Hepatocyte (in vitro differentiated cells): ENCODE measurements at regions not wholly inside any gene's neighbourhood (a gene's known extent, or its start where the extent isn't known, plus 50 kb on each side); places are given as distances from the start of the nearest gene placed in this dataset.
A peak's percentile ranks its signal among the peaks of the same experiment; 100 is the strongest.

ENCODE experiments used
- DNase-seq: peaks from one replicate; pipeline ENCODE4 v3.0.0-alpha.2; 2016; ENCODE audit warnings: low spot score
- H2AFZ ChIP-seq: fragments of 200-600 bp; sonication (generic); 2 replicates; pipeline ENCODE4 v1.6.0; 2016; ENCODE audit warnings: antibody characterized with exemption, mild to moderate bottlenecking
- H3K27ac ChIP-seq: fragments of 200-600 bp; sonication (generic); 2 replicates; pipeline ENCODE4 v1.5.1; 2016; ENCODE audit warnings: mild to moderate bottlenecking
- H3K27me3 ChIP-seq: fragments of 200-600 bp; sonication (generic); 2 replicates; pipeline ENCODE4 v1.6.1; 2016
- H3K36me3 ChIP-seq: fragments of 200-600 bp; sonication (generic); replicated peaks from 2 replicates; pipeline ENCODE4 v1.5.1; 2016; ENCODE audit warnings: low read depth; ENCODE audit not compliant: insufficient read depth
- H3K4me1 ChIP-seq: fragments of 200-600 bp; sonication (generic); 2 replicates; pipeline ENCODE4 v1.5.1; 2016; ENCODE audit warnings: mild to moderate bottlenecking, moderate library complexity; ENCODE audit not compliant: insufficient read depth
- H3K4me2 ChIP-seq: fragments of 200-600 bp; sonication (generic); 2 replicates; pipeline ENCODE4 v1.6.0; 2016
- H3K4me3 ChIP-seq: fragments of 200-600 bp; sonication (generic); 2 replicates; pipeline ENCODE4 v1.5.1; 2016; ENCODE audit warnings: mild to moderate bottlenecking
- H3K79me2 ChIP-seq: fragments of 200-600 bp; sonication (generic); 2 replicates; pipeline ENCODE4 v1.6.0; 2017; ENCODE audit warnings: mild to moderate bottlenecking
- H3K9me2 ChIP-seq: fragments of 200-600 bp; sonication (generic); replicated peaks from 2 replicates; pipeline ENCODE4 v1.6.0; 2017; ENCODE audit warnings: mild to moderate bottlenecking; ENCODE audit not compliant: insufficient read depth
- H3K9me3 ChIP-seq: fragments of 200-600 bp; sonication (generic); 2 replicates; pipeline ENCODE4 v1.5.1; 2016; ENCODE audit warnings: low read depth, mild to moderate bottlenecking
- H4K20me1 ChIP-seq: fragments of 200-600 bp; sonication (generic); 2 replicates; pipeline ENCODE4 v1.6.0; 2016; ENCODE audit warnings: mild to moderate bottlenecking; ENCODE audit not compliant: insufficient read depth, poor library complexity, severe bottlenecking
- EZH2 ChIP-seq: fragments of 200-600 bp; sonication (generic); IDR thresholded peaks from 2 replicates; pipeline ENCODE4 v1.6.1; 2016; ENCODE audit warnings: antibody characterized with exemption, mild to moderate bottlenecking, borderline replicate concordance
- EZH2phosphoT487 ChIP-seq: fragments of 200-600 bp; sonication (generic); IDR thresholded peaks from one replicate; pipeline ENCODE4 v1.6.1; 2018; ENCODE audit warnings: antibody characterized with exemption, mild to moderate bottlenecking, low read depth, moderate library complexity; ENCODE audit not compliant: unreplicated experiment, severe bottlenecking
- WGBS: methylation state at CpG from one replicate; pipeline ENCODE4 v1.1.6; 2016; ENCODE audit warnings: low lambda C conversion rate; ENCODE audit errors: missing lambda C conversion rate; 5-methylcytosine and 5-hydroxymethylcytosine counted together
- TF ChIP-seq, protein P1 (sequence below): fragments of 200-600 bp; sonication (generic); IDR thresholded peaks from 2 replicates; pipeline ENCODE4 v1.5.1; 2016; ENCODE audit warnings: antibody characterized with exemption, mild to moderate bottlenecking; ENCODE audit not compliant: poor library complexity

DNA sequence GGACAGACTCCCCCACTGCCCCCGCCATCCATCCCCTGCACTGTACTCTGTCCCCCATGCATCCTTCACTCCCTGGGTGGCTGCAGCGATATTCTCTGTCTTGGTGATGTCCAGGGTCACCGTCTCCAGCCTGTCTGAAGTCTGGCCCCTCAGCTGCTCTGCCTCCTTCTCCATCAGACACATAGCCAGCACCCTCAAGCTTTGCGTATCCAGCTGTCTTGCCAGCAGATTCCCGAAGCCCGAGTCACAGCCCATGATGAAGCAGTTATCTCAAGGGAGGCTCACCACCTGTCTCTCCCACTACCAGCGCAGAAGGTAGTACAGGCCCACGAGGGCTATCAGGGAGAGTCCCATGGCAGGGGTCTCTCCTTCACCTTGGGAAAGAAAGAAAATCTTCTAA, 77.8 kb downstream of the HSD17B6 start:
- WGBS, result 65% methylated on average over 8 of the region's 8 CpGs
- Histone ChIP-seq H3K79me2 (no peaks in the 10 kb centered on the region), H3K36me3 (no peaks in the 10 kb centered on the region), H3K4me3 (no peak overlapping the region), H3K9me2 (no peaks in the 10 kb centered on the region), H3K27me3 (no peaks in the 10 kb centered on the region), H4K20me1 (no peaks in the 10 kb centered on the region), H3K4me1 (peaks cover 8% of the 10 kb centered on the region), H2AFZ (no peak overlapping the region), H3K4me2 (no peak overlapping the region), H3K27ac (no peak overlapping the region), H3K9me3 (no peaks in the 10 kb centered on the region)
- TF ChIP-seq EZH2phosphoT487 (no peak), EZH2 (no peak)
- TF ChIP-seq, protein P1, sequence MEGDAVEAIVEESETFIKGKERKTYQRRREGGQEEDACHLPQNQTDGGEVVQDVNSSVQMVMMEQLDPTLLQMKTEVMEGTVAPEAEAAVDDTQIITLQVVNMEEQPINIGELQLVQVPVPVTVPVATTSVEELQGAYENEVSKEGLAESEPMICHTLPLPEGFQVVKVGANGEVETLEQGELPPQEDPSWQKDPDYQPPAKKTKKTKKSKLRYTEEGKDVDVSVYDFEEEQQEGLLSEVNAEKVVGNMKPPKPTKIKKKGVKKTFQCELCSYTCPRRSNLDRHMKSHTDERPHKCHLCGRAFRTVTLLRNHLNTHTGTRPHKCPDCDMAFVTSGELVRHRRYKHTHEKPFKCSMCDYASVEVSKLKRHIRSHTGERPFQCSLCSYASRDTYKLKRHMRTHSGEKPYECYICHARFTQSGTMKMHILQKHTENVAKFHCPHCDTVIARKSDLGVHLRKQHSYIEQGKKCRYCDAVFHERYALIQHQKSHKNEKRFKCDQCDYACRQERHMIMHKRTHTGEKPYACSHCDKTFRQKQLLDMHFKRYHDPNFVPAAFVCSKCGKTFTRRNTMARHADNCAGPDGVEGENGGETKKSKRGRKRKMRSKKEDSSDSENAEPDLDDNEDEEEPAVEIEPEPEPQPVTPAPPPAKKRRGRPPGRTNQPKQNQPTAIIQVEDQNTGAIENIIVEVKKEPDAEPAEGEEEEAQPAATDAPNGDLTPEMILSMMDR, result no peak
- no peak for DNase-seq

DNA sequence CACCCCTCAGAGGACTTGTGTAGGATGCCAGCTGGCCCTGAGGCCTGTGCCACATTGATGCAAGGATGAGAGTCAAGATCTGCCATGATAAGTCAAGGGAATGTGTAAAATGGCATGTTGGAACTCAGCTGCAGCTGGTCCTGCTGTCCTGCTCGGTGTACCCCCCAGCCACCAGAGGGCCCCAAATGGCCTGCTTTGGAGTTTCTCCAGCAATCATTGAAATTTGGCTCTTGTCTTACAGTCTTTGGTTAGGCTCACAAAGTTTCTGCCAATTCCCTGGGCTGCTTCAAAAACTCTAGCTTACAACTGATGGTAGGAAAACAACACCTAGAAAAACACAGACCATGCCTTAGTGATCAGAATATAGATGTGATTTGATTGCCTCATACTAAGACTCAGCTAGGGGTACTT, 76.8 kb downstream of the HSD17B6 start:
- H2AFZ ChIP-seq, result no peak overlapping the region
- TF ChIP-seq, protein P1, result peak; percentile 57
- no peak for TF ChIP-seq EZH2
- no peaks in the 10 kb centered on the region for H3K27me3 ChIP-seq
- 36% methylated on average over 1 of the region's 1 CpG for WGBS
- H4K20me1 ChIP-seq, result no peaks in the 10 kb centered on the region
- H3K9me3 ChIP-seq, result no peaks in the 10 kb centered on the region
- no peak overlapping the region for H3K4me2 ChIP-seq
- H3K4me3 ChIP-seq, result no peak overlapping the region
- peaks cover 10% of the 10 kb centered on the region for H3K4me1 ChIP-seq
- peak; percentile 58 for DNase-seq
- no peak overlapping the region for H3K27ac ChIP-seq
- no peaks in the 10 kb centered on the region for H3K9me2 ChIP-seq
- no peaks in the 10 kb centered on the region for H3K79me2 ChIP-seq
- no peaks in the 10 kb centered on the region for H3K36me3 ChIP-seq

- H4K20me1 ChIP-seq, result no peaks in the 10 kb centered on the region
- H3K9me3 ChIP-seq, result no peaks in the 10 kb centered on the region
- H3K4me2 ChIP-seq, result no peak overlapping the region
- H3K79me2 ChIP-seq, result no peaks in the 10 kb centered on the region
- H3K27me3 ChIP-seq, result no peaks in the 10 kb centered on the region
- H3K9me2 ChIP-seq, result no peaks in the 10 kb centered on the region
- H3K27ac ChIP-seq, result no peak overlapping the region
- H3K36me3 ChIP-seq, result no peaks in the 10 kb centered on the region
- TF ChIP-seq EZH2 (no peak), EZH2phosphoT487 (no peak)
- TF ChIP-seq, protein P1, result no peak
- no peak overlapping the region for H3K4me3 ChIP-seq
- peaks cover 10% of the 10 kb centered on the region for H3K4me1 ChIP-seq
- H2AFZ ChIP-seq, result no peak overlapping the region
- no peak for DNase-seq
These were observed 76.3 kb downstream of the HSD17B6 start for GRCh38 chr12:56839489-56839848.
